Erythroblast (primary cell): ENCODE measurements at regions not wholly inside any gene's neighbourhood (a gene's known extent, or its start where the extent isn't known, plus 50 kb on each side); places are given as distances from the start of the nearest gene placed in this dataset.
"Not testable (repeated sequence)": the region's sequence is repeated elsewhere in the genome, so short reads cannot be mapped to it uniquely, and the experiment has no call there.

Experiments used
- DNase-seq, 2 experiments: peaks; one replicate each; lab custom pipeline; 2025; lab: John Stamatoyannopoulos, UW
- GATA1 ChIP-seq: IDR thresholded peaks from 2 replicates; pipeline ENCODE4 v1.6.1; 2011; ENCODE audit warnings: low read depth, mild to moderate bottlenecking, control low read depth, low read length, moderate library complexity
- POLR2A ChIP-seq: IDR thresholded peaks from 2 replicates; pipeline ENCODE4 v1.6.1; 2011; ENCODE audit warnings: mild to moderate bottlenecking, low read length

DNA sequence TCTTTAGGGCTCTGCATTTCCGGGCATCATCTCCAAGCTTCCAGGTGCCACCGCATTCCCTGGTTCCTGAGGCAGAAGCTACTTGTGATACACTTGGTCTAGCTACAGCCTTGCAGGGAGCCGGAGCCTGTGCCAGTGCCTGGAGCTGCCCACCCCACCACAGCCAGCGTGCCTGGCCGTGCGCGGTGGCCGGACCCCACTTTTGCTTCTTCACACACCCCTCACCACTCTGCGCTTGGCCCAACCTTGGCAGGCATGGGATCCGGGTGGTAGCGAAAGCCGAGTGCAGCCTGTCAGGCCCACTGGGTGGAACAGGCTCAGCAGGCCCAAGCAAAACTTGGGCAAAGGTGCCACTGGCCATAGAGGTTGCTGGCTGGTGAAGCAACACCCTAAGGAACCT, 823.7 kb downstream of the GLUD2 start:
- TF ChIP-seq GATA1 (no peak), POLR2A (no peak)
- no peak for DNase-seq

DNA sequence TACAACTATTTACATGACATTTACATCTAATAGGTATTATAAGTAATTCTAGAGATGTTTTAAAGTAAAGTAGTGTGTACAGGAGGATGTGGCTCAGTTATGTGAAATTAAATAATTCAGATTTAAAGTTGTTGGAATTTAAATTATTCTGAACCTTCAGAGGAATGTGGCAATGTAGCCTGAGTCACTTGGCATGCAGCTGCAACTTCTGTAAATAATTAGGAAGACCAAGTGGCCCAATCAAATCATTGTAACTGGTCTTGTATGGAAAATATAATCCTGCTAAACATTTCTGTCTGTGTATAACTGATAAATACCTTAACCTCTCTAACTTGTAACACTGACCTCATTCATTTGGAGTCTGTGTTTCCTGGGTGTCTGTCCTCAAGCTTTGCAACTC, 828.9 kb downstream of the GLUD2 start:
- DNase-seq, result no peak
- TF ChIP-seq POLR2A (no peak), GATA1 (no peak)

DNA sequence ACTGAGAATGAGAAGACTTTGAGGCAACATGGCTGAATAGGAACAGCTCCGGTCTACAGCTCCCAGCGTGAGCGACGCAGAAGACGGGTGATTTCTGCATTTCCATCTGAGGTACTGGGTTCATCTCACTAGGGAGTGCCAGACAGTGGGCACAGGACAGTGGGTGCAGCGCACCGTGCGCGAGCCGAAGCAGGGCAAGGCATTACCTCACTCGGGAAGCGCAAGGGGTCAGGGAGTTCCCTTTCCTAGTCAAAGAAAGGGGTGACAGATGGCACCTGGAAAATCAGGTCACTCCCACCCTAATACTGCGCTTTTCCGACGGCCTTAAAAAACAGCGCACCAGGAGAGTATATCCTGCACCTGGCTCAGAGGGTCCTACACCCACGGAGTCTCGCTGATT, 829.9 kb downstream of the GLUD2 start:
- not testable (repeated sequence) for DNase-seq

DNA sequence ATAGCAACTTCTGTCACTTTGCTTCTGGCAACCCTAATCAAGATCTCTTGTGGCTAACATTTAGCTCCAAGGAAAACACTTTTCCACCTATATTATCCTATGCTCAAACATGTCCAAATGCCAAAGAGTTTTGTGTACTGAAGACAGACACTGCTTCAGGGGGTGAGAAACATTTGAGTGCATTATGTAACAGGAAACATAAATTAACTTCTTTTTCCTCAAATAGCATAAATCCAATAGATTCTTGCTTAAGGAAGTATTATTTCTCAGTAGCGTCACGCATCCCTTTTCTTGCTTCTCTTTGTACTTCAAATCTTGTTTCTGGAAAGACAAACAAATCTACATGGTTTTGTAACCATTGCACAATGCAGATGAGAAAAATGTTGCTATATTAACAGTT, 839.1 kb downstream of the GLUD2 start:
- no peak for TF ChIP-seq POLR2A
- TF ChIP-seq GATA1, result no peak

DNA sequence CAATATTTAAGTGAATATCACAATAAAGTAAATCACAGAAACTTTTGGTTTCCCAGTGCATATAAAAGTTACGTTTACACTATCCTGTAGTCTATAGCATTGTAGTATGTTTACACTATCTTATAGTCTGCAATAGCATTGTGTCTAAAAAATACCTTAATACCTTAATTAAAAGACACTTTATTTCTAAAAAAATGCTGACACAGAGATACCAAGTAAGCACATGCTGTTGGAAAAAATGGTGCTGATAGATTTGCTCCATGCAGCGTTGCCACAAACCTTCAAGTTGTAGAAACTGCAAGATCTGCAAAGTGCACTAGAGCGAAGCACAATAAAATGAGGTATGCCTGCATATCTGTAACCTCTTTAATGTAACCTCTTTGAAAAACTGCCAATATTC, 847.3 kb downstream of the GLUD2 start:
- TF ChIP-seq GATA1 (no peak), POLR2A (no peak)
- no peak for DNase-seq

More for the DNA sequence above, 839.1 kb downstream of the GLUD2 start:
- no peak for DNase-seq

DNA sequence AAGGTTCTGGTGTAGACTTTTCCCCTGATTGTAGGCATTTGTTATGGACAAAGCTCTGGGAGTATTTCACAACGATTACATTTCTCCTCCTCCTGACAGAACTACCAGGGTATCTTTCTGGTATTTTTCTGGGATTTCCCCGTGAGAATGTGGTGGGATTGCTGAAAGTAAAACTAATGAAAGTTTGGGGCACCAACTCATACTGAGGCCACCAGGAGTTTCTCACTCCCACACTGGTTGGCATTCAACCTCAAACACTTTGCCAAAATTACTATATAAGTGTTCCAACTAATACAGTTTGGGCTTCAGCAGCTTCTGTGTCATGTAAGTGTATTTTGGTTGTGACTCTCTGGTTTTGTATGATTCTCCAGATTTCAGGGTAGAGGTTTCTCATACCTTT, 855.1 kb downstream of the GLUD2 start:
- no peak for TF ChIP-seq GATA1
- TF ChIP-seq POLR2A, result no peak
- no peak for DNase-seq

DNA sequence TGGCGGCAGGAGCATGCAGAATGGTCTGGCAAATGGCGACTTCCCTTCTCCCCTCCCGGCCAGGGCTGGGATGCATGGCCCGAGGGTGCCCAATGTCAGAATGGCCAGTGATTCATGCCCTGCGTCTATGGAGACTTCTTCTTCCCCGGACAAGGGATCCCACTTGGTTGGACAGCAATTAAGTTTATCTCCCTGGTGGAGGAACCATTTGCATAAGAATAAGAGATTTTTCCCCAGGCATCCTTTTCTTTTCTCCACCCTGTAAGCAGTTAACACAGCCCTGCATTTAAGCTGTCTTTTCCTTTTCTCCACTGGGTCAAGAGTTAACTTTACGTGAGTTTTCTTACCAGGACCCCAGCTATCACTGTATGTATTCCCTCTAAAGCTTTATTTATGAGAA, 856.6 kb downstream of the GLUD2 start:
- TF ChIP-seq POLR2A, result no peak
- no peak for TF ChIP-seq GATA1
- no peak for DNase-seq

DNA sequence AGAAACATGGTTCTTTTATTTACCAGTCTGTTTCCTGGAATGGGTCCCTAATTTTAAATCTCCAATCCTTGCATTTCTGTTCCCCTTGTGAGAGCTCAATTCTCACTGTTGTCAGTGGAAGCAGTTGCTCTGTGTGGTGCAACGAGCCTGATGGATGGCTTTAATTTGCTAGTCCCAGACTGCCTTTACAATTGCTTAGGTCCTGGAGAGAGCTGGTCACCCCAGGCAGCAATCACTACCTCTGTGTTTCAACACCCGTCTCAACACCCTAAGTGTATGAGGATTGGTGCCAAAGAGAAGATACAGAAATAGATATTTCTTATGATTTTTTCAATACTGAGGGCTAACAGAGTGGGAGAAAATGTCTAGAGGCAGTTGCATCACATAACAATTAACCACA, 873.8 kb downstream of the GLUD2 start:
- TF ChIP-seq GATA1 (no peak), POLR2A (no peak)
- DNase-seq, result no peak

DNA sequence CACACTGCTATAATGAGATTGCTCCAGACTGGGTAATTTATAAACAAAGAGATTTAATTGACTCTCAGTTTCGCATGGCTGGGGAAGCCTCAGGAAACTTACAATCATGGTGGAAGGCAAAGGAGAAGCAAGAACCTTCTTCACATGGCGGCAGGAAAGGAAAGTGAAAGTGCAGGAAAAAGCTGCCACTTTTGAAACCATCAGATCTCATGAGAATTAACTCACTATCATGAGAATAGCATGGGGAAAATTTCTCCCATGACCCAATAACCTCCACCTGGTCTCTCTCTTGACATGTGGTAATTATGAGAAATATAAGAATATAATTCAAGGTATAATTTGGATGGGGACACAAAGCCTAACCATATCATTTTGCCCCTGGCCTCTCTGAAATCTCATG, 884.2 kb downstream of the GLUD2 start:
- no peak for DNase-seq
- TF ChIP-seq GATA1 (no peak), POLR2A (no peak)

DNA sequence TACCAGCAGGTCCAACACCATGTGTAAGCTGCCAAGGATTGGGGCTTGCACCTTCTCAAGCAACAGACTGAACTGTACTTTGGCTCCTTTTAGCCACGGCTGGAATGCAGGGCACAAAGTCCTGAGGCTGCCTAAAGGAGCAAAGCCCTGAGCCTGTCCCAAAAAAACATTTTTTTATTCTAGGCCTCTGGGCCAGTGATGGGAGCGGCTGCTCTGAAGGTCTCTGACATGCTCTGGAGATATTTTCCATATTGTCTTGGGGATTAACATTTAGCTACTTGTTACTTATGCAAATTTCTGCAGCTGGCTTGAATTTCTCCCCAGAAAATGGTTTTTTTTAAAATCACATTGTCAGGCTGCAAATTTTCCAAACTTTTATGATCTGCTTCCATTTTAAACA, 885.3 kb downstream of the GLUD2 start:
- TF ChIP-seq POLR2A (no peak), GATA1 (no peak)
- no peak for DNase-seq

DNA sequence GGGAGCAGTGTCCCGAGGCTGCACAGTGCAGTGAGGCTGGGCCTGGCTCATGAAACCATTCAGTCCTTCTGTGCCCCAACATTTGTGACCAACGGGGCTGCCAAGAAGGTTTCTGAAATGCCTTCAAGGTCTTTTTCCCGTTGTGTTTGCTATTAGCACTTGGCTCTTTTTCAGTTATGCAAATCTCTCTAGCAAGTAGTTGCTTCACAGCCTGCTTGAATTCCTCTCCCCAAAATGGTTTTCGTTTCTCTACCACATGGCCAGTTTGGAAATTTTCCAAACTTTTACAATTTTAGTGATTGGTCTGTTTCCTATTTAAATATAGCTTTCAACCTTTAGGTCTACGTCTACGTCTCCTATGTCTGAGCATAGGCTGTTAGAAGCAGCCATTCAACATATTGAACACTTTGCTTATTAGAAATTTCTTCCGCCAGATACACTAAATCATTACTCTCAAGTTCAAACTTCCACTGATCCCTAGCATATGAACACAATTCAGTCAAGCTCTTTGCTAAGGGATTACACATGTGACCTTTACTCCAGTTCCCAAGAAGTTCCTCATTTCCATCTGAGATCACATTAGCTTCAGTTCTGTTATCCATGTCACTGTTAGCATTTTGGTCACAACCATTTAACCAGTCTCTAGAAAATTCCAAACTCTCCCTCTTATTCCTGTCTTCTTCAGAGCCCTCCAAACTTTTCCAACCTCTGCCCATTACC, 901.8 kb downstream of the GLUD2 start:
- TF ChIP-seq POLR2A (no peak), GATA1 (no peak)
- no peak for DNase-seq

DNA sequence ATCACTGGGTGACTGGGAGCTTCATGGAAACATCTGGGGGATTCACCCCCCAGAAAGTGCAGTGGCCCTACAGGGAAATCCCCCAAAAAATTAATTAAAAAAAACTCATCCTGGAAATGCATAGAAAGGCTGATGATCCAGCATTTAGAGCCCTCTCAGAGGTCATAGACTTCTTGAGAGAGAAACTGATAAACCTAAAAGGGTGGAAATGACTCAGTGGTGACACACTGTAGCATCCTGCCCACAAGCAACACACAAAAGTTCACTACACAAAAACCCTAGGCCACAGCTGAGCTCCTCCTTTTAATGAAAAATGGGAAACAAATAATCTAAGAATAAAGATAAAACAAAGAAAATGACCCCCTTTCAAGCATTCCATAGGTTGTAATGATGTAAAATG, 911.5 kb downstream of the GLUD2 start:
- no peak for DNase-seq
- no peak for TF ChIP-seq POLR2A
- TF ChIP-seq GATA1, result no peak

DNA sequence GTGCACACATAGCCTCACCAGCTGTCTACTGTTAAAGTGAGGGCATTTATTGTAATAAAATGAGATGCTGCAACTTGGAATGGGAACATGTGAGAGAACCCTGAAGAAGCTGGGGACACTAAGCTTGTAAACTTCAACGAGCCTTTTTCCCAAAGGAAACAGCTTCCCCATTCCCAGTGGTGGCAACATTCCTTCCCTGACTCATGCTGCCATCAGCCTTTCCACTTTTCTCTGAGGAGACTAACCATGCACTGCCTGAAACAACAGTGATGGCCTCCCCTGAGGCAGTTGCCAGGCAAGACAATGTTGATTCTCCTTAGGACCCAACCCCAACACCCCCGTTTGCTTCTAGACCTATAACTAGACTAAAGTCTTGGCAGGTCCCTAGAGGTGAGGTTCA, 928.3 kb downstream of the GLUD2 start:
- TF ChIP-seq GATA1 (no peak), POLR2A (no peak)
- DNase-seq, result no peak

DNA sequence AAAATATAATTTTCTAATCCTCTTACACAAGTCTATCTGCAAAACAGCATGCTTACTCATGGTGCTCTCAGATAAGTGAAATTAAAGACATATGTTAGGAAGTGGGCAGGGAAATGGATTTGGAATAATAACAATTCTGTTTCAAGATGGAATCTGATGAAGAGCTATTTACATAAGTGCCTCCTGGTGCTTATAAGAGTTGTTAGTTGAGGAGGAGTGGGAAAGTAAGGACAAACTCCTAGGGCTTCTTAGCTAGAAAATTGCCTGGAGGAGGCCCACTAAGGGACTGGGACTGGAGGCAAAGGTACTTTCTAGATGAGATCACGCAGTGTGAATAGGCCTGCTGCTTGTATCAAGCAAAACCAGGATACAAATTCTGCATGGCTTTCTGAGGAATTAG, 939.8 kb downstream of the GLUD2 start:
- TF ChIP-seq POLR2A, result no peak
- no peak for TF ChIP-seq GATA1
- no peak for DNase-seq

DNA sequence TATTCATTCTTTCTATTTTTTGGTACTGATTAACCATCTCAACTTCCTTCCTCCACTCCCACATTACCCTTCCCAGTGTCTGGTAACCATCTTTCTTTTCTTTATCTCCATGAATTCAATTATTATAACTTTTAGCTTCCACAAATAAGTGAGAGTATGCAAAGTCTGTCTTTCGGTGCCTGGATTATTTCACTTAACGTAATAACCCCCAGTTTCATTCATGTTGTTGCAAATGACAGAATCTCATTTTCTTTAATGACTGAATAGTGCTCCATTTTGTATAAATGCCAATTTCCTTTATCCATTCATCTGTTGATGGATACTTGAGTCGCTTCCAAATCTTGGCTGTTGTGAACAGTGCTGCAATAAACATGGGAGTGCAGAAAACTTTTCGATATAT, 940.4 kb downstream of the GLUD2 start:
- TF ChIP-seq POLR2A (no peak), GATA1 (no peak)
- no peak for DNase-seq
